DMS 273 (cell line): ENCODE measurements at regions not wholly inside any gene's neighbourhood (a gene's known extent, or its start where the extent isn't known, plus 50 kb on each side); places are given as distances from the start of the nearest gene placed in this dataset.

ENCODE experiments used
- DNase-seq: peaks from one replicate; lab custom pipeline; 2025; ENCODE audit not compliant: unreplicated experiment; lab: John Stamatoyannopoulos, UW

DNA sequence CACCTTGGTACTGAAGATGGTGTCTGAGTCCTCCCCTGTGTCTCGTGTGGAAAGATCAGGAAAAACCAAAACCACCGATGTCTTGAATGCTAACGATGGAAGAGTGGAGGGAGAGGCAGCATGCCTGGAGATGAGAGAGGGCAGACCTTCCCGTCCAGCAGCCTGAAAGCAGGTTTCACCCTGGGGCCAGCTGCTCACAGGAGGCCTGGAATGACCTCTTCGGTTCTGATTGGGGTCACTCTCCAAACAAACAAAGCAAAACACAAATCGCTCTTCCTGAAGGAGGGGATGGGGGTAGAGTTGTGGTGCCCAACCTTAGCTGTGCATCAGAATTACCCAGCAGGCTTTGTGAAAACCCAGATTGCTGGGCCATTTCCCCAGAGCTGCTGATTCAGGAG is 142.3 kb upstream of the SOX1 start:
- no peak for DNase-seq

DNA sequence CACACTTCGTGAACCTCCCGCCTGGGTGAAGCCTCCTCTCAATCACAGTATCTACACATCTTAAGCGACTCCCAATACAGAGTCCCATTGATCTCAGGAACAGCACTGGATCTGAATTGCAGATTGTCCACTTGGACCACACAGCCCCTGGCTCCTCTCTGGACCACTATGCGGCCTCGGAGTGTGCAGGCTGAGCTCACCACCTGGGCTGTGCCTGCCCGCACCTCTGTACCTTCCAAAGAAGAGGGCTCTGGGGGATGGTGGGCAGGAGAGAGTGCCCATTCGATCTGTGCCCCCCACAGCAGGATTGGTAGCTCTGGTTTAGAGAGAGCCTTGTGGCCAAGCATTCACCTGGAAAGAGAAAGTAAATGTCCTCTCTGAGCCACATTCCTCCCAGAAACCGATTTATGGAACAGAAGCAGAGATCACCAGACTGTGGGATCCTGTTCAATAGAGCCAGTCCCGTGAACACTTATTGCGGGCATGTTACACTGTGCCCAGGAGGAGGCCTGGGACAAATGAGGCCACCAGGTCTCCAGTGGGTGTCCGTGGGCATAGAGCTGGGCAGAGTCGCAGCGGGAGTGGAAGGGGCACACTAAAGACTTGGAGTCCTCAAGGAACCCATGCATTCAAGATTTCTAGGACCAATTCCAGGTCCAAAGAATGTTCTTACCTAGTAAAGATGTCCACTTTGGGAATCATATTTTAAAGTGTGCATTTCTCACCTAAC is 141.6 kb upstream of the SOX1 start:
- DNase-seq, result no peak

DNA sequence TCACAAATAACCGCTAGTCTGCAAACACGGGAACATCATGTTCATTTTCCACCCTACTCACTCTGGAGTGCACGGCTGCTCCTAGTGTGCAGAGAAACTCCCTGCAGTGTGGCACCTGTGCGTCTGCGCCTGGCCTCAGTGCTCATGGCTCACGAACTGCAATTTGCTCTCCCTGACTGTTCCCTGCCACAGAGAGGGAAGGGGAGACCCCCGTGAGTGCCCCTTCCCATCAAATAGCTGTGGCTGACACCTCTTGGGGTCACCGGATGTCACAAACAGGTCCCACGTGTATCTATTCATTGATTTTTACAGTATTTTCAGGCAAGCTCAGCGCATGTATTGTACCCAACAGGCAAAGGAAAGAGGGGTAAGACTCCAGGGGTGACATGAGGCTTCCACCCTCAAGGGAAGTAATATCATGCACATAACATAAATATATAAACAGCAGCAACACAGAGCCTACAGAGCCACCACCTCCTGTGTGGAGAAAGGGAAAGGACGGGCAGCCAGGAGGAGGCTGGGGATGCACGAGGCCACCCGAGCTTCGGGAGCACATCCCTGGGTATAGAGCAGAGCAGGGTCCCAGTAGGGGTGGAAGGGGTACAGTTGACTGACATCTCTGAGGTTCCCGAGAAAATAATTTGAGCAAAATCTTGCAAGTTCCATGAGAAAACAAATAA is 140.3 kb upstream of the SOX1 start:
- DNase-seq, result no peak

DNA sequence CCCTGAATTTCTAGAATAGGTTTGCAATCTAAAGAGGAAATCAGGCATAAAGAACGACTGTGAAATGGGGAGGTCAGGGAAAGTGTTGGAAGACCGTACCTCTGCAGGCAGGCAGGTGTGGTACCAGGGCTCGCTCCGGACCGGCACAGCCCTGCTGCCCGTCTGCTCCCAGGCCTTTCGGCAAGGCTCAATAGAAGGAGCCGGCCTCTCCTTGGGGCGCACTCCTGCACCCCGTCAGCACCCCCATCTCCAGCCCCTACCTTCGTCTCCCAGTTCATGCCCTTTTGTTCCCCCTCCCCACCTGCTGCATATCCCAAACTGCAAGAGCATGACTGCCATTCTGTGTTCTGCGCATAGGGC is 139.8 kb upstream of the SOX1 start:
- no peak for DNase-seq

DNA sequence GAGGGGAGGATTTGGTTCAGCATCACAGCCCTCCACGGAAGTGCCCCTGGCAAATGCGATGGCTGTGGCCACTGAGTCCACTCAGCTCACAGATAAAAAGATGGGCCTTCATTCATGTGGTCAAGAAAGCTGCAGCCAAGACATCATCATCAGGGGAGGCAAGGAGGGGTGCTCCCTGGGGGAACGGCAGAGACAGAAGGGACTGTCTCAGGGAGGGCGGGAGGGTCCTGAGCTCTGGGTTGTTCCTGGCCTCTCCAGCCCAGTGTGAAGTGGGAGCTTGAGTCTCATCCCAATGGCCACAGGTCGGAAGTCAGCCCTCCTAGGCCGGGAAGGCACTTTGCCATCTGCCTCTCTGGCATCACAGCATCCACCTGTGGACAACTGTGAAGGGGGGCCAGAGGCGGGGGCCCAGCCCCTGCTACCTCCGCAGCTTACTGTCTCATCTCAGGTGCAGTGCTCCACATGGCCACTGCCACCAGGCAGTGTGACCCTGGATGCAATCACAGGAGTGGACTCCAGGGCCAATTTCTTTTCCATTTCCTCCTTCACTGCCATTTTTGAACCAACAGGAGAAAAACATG is 137.8 kb upstream of the SOX1 start:
- no peak for DNase-seq

DNA sequence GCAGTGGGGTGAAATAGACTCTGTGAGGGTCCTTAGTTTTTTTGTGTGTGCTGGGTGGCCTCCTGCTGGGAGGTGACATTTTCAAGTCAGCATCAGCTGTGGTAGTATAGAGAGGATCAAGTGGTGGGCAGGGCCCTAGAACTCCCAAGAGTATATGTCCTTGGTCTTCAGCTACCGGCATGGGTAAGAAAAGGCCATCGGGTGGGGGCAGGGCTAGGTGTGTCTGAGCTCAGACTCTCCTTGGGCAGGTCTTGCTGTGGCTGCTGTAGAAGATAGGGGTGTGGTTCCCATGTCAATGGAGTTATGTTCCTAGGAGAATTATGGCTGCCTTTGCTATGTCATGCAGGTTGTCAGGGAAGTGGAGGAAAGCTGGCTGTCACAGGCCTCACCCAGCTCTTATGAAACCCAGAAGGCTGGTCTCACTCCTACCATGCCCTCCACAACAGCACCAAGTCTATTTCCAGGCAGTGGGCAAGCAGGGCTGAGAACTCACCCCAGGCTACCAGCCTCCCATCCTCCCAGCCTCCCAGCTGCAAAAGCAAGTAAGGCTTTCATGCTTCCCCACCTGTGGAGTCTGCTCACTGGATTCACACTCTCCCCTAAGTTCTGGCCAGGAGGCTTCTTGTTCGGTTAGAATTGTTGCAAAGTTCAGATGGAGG is 130.6 kb upstream of the SOX1 start:
- DNase-seq, result no peak

DNA sequence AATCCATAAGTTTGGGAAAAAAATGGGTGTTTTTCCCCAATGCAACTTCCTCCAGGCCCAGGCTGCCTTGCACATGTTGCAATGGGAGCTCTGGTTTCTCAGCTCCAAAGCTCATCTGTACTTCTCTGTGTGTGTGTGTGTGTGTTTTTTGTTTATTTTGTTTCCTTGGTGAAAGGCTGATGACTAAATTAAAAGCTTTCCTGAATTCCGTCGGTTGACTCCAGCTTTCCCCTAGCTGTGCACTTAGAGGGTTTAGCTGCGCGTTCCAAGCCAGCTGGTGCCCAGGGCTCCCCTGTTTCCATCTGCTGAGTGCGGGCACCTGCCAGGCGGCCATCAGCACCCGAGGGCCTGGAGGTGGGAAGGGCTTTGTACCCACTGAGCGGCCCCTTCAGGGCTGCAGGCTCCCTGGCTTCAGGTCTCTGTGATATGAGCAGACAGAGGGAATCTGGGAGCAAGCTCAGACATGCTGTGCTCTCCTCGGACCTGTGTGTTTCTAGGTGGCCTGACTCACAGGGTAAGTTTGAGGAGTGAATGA is 129.1 kb upstream of the SOX1 start:
- peak; percentile 18 for DNase-seq

DNA sequence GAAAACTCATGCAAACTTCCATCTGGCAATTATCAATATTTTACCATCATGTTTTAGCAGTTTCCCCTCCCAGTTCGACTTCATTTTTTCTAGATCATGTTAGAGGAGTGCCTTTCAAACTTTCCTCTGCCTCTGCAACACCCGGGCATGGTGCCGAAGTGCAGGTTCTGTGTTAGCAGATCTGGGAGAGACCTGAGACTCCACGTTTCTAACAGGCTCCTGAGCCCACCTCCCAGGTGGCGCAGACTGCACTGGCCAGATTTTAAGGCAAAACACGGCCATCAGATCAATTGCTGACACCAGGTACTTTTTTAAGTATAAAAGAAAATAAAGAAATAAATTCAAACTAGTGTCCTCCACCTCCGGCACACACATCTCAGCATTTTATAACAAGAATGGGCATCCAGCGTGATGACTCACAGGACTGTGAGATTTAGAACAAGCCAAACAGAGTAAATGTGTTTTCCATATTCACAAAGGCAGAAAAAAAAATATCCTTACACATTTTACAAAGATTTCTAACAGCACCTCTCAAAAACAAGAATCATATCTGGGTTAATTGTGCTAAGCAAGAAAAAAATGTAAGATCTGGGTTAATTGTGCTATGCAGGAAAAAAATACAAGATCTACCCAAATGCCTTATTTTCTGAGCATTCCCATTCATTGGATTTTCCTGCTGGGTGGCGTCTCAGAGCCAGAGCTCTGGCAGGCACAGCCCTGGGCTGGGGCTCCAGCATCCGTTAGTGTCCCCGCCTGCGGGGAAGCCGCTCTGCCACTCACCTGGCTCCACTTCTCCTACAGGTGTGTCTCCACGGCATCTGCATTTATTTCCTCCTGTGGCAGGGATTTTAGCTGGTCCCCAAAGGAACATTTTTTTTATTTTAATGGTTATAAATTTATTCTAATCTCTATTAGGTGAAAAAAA is 127.9 kb upstream of the SOX1 start:
- no peak for DNase-seq

DNA sequence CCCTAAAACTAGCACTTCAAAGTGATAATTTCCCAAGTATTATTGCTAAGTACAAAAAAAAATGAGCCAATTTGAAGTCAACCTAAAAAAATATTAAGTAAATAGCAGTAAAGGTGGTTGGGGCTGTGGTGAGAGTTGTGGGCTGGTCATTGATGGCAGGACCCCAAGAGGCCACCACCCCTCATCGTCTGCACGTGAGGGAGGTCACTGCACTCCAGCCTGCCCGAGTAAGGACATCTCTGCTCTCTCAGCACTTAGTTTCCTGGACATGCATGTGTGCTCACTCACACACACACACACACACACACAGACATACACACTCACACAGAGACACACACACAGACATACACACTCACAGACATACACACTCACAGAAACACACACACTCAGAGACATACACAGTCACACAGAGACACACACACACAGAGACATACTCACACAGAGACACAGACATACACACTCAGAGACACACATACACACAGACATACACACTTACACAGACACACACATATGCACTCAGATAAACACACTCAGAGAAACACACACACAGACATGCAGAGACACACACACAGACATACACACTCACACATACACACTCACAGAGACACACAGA is 127.2 kb upstream of the SOX1 start:
- no peak for DNase-seq

DNA sequence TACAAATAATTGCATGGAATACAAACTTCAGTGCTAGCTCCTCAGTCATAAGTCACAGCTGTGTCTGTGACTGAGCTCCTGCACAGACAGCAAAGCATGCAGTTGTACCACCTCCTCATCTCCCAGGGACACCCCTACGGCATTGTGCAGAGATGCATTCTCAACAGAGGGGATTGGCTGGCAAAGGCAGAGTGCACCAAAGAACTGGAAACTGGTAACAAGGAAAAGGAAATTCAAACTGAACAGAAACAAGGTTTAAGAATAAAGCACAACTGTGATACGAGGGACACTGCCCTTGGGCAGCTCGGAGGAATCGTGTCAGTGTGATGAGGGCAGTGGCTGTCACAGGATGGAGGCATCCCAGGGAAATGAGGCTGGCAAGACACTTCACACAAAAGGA is 126.1 kb upstream of the SOX1 start:
- DNase-seq, result no peak

DNA sequence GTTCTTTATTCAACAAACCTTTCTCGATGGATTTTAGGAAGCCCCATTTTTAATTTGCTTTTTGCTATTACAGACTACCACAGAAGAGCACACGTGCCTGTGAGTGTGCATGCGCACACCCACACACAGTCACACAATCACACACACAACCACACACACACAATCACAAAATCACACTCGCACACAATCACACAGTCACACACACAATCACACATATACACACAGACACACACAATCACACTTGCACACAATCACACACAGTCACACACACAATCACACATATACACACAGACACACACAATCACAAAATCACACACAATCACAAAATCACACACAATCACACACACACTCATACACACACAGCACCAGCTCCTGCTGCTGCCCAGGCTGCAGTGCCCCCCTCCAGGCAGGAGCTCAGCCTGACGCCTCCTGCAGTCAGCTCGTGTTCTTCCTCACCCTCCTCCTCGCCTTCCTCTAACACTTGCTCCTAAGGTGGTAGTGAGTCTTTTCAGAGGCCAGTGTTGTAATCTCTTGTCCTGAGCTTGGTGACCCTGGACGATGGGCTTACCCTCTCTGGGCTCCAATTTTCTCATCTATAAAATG is 125.0 kb upstream of the SOX1 start:
- no peak for DNase-seq

DNA sequence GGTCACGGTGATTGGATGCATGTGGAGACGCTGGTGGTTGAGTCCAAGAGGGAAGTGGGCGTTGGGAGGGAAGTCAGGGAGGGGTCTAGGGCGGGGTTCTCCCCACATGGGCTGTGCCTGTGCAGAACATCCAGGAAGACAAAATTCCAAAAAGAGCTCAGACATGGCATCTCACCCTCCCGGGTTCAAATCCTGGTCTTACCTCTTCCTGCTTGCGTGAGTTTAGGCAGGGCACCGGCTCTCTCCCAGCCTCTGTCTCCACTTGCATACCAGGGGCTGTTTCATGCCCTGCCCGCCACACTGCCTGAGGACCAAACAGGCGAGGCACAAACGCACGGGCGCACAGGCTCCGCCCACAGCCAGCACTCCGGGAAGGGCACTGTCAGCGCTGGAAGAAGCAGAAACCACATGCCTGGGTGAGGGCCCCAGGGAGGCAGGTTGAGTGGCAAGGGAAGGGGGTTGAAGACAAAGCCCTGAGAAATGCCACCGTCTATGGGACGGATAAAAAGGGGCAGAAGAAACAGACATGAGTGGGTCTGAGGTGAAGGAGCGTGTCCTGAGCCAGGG is 123.6 kb upstream of the SOX1 start:
- no peak for DNase-seq

DNA sequence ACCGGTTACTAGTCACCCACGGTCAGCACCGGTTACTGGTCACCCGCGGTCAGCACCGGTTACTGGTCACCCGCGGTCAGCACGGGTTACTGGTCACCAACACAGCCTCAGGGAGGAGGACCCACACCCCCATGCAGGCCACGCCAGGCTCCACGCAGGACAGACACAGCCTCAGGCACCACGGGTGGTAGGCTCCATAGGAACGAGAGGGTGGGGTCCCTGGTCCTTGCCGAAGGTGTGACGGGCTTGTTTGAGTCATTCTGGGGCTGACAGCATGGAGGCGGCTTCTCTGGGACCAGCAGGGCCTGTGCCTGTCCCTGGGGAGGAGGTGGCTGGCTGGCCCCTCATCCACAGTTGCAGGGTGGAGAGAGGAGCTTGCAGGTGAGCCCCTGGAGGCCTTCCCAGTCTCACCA is 122.8 kb upstream of the SOX1 start:
- DNase-seq, result no peak

DNA sequence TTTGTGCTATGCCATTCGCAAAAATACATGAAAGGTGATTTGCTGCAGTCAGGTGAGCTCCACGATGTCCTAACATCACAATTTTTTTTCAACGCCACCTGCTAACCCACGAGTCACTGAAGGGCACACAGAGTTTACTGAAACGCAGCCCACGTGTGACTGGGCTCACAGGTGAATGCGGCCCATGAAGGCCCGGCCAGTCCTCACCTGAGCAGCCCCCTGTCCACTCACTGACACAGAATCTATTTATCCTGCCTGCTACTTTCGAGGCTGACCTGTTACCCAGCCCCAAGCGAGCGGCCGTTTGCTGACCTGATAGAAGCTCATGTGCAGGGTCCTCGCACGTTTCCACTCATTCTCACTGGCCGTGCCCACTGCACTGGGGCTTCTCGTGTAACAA is 121.9 kb upstream of the SOX1 start:
- DNase-seq, result no peak

DNA sequence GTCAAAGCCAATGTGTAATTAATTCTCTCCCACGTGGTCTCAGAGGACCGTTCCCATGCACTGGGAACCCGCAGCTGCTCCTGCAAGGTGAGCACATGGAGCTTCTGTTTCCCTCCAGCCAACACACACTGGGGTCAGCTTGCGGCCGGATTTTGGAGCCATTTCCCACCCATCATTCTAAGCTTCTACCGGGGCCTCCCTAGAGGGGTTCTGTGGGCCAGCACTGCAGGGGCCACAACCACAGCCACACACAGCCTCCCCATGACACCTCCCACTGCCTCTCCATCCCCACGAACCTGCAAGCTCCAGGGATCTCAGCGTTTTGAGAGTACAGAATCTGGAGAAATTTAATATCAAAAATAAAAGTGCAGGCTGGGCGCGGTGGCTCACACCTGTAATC is 120.7 kb upstream of the SOX1 start:
- DNase-seq, result peak; percentile 8

DNA sequence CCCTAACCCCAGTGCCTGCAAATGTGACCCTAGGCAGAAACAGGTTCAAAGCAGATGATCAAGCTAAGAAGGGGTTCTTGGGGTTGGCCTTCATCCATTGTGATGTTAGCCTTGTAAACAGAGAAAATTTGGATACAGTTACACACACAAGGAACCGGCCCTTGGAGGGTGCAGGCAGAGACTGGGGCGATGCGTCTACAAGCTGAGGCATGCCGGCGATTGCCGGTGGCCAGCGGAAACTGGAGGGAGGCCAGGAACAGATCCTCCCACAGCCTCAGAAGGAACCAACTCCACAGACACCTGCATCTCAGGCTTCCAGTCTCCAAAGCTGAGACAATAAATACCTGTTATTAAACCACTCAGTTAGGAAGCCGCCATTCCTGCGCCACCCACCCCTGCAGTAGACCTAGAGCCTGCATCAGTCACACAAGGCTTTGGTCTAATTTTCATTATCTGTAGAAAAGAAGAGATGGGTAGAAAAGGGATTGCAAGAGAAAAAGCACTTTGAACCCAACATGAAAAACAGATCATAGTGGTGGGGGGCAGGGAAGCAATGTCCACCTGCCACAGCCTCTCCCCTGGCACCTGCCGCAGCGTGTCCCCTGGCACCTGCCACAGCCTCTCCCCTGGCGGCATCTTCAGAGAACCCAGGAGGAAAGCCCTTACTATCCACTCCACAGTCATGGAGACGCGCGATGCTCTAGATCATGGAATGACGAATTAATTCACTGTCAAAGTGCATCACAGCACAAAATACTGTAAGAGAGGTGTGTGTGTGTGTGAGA is 119.7 kb upstream of the SOX1 start:
- no peak for DNase-seq

DNA sequence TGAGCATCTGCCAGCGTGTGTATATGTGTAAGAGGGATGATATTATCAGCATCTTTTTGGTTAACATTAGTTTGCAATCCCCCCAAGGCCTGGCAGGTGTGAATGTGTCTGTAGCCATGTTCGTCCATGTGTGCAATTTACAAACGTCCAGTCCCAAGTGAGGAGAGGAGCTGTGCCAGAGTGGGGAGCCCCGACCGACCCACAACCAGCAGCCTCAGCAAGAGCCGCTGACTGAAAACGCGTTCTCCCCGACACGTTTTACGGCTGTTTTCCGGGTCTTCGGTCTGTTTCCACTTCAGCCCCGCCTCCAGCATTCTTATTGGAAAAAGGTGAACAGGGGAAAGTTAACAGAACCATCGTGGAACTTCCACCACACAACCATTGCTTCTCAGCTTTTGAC is 119.1 kb upstream of the SOX1 start:
- DNase-seq, result no peak

DNA sequence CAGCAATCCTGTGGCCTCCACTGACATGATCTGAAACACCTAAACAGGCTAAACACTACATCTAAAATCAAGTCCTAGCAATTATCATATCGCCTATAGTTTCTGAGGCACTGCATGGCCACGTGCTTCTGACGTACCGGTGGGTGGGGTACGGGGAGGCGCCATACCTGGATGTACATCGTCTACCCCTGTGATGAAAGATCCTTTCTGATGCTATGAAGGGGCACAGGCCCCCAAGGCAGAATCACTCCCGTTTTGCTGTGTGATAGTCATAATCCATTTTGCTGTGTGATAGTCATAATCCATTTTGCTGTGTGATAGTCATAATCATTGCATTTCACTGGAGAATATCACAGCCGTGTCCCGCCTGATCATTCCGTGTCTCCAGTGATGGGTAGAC is 118.7 kb upstream of the SOX1 start:
- DNase-seq, result no peak

DNA sequence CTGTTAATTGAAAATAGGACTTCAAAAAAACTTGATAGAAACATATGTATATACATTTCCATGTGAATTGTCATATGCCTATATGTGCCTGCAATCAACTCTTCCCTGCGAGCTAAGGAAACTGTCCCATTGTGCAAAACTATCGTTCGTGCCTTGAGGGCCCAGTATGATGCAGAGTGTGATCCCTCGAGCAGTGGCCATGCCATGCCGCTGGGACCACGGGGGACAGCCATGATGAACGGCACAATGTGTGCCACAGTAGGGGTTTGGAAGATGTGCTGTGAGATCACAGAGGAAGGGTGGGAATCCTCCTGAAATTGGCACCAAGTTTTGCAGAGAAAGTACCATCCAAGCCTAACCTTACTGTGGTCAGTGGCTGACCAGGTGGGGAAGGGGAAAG is 118.1 kb upstream of the SOX1 start:
- DNase-seq, result no peak
